Lung (tissue), 11 donors: ENCODE measurements at regions not wholly inside any gene's neighbourhood (a gene's known extent, or its start where the extent isn't known, plus 50 kb on each side); places are given as distances from the start of the nearest gene placed in this dataset.

Source experiments
- ATAC-seq: fragments of 200-7000 bp; cut with Tn5 transposase; one replicate; pipeline ENCODE4 v1.9.1; 2020; ENCODE audit warnings: moderate number of reproducible peaks; ENCODE audit not compliant: insufficient read depth, low FRiP score
- DNase-seq, 3 donors: peaks; one replicate each; pipeline ENCODE4 v3.0.0-alpha.2; 2013 to 2017
- H3K27ac ChIP-seq, 2 donors: one replicate each; pipeline ENCODE4 v1.5.1; 2013; ENCODE audit warnings: mild to moderate bottlenecking in 2 of 2, moderate library complexity in 2 of 2, control low read depth in 1 of 2, inconsistent platforms in 1 of 2, low read depth in 1 of 2, low read length in 1 of 2
- H3K27me3 ChIP-seq, 3 donors: one replicate each; pipeline ENCODE4 v1.5.1; 2013; ENCODE audit warnings: low read length in 2 of 3; ENCODE audit not compliant: control insufficient read depth in 3 of 3, insufficient read depth in 3 of 3
- H3K36me3 ChIP-seq, 4 donors: one replicate each; pipeline ENCODE4 v1.5.1; 2013; ENCODE audit warnings: low read length in 4 of 4, mild to moderate bottlenecking in 1 of 4, moderate library complexity in 1 of 4; ENCODE audit not compliant: control insufficient read depth in 4 of 4, insufficient read depth in 4 of 4
- H3K4me1 ChIP-seq, 5 donors: one replicate each; pipeline ENCODE4 v1.5.1; 2013; ENCODE audit warnings: low read length in 5 of 5, mild to moderate bottlenecking in 2 of 5, moderate library complexity in 1 of 5; ENCODE audit not compliant: control insufficient read depth in 5 of 5, insufficient read depth in 5 of 5
- H3K4me3 ChIP-seq: one replicate; pipeline ENCODE4 v1.5.1; 2013; ENCODE audit warnings: mild to moderate bottlenecking, control low read depth, moderate library complexity
- H3K9ac ChIP-seq, 2 donors: one replicate each; pipeline ENCODE4 v1.5.1; 2013; ENCODE audit warnings: low read length in 2 of 2, control low read depth in 1 of 2; ENCODE audit not compliant: insufficient read depth in 1 of 2
- H3K9me3 ChIP-seq, 4 donors: one replicate each; pipeline ENCODE4 v1.5.1; 2013; ENCODE audit warnings: low read length in 3 of 4, mild to moderate bottlenecking in 1 of 4, moderate library complexity in 1 of 4; ENCODE audit not compliant: control insufficient read depth in 4 of 4, insufficient read depth in 3 of 4
- whole genome bisulfite sequencing, 2 donors: extraction: QIAGEN DNeasy Blood & Tissue Kit; methylation state at CpG; one replicate each; pipeline ENCODE4 v1.1.7; 2013; 5-methylcytosine and 5-hydroxymethylcytosine counted together
- TF ChIP-seq, protein P1 (sequence below): IDR thresholded peaks from 2 replicates; pipeline ENCODE4 v1.5.1; 2012; ENCODE audit warnings: mild to moderate bottlenecking; ENCODE audit errors: control extremely low read depth, extremely low read depth
- donor health status: control.
- donor health status: control.
- donor health status: Bipolar disorder and iron deficiency.
- donor health status: healthy.
- donor health status: DM: yes; HTN: yes; CAD: no.

DNA sequence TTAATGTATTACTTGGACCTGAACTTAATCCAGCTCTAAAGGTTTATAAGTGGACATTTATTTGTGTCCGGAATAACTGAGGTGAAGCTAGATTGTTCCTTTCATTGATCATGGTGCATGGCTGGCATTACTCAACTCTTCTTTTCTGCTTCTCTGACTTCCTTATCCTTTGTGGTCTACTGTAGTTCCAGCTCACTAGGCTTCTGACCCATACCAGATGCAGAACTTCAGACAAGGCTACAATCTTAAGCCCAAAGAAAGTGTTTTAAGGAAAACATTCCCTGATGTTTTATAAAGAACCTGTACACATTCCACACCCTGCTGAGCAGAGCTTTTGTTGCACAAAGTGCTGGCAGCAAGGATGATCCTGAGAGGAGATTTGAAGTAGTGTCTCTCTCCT is 250.8 kb upstream of the TGFBR2 start:
- 66 to 76% methylated on average over 1 of the region's 1 CpG for WGBS, 2 donors
- no peak overlapping the region for H3K27ac ChIP-seq
- ATAC-seq: no peak

DNA sequence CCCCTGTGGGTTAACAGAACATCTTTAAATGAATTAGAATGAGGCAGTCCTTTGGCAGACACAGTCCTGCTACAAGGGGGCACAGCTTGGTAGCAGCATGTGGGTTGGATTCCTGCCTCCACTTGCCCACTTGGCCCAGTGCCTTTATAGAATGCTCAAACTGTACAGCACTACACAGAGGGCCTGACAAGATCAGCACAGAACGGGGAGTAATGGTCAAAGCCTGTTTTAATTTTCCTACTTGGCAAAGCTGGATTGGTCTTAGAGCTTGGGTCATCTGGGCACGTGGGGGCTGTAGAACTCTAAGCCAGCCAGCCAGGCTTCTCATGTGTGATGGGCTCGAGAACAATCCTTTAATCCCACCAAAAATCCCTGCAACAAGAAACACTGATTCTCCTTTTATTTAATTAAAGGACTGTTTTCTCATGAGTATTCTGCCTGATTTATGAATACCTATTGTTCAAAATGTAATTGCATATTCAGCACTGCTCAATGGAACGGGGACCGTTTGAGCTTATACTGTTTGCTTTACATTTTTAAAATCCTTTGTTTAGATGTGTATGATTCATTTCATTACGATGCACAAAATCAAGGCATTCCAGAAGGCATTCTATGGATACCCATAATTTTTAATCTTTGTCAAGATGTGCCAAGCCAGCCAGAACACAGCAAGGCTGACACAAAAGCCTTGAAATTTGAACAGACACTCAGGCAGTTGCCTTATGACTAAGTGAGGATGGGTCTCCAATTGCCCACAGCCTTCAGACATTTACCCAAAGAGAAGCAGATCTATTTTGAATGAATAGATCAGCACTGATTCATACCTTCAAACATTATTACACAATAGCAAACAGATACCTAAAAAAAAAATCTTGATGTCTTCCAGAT is 249.3 kb upstream of the TGFBR2 start:
- WGBS, 2 donors: 95% methylated on average over 6 of the region's 6 CpGs

More for the DNA sequence above, 250.8 kb upstream of the TGFBR2 start:
- peaks cover 0 to 25% (median 3%) of the 10 kb centered on the region in 5 donors for H3K4me1 ChIP-seq
- DNase-seq: no peak
- H3K9me3 ChIP-seq: no peaks in the 10 kb centered on the region
- H3K9ac ChIP-seq: no peak overlapping the region
- H3K27me3 ChIP-seq: no peaks in the 10 kb centered on the region
- H3K36me3 ChIP-seq: no peaks in the 10 kb centered on the region
- H3K4me3 ChIP-seq: no peak overlapping the region
- TF ChIP-seq, protein P1, sequence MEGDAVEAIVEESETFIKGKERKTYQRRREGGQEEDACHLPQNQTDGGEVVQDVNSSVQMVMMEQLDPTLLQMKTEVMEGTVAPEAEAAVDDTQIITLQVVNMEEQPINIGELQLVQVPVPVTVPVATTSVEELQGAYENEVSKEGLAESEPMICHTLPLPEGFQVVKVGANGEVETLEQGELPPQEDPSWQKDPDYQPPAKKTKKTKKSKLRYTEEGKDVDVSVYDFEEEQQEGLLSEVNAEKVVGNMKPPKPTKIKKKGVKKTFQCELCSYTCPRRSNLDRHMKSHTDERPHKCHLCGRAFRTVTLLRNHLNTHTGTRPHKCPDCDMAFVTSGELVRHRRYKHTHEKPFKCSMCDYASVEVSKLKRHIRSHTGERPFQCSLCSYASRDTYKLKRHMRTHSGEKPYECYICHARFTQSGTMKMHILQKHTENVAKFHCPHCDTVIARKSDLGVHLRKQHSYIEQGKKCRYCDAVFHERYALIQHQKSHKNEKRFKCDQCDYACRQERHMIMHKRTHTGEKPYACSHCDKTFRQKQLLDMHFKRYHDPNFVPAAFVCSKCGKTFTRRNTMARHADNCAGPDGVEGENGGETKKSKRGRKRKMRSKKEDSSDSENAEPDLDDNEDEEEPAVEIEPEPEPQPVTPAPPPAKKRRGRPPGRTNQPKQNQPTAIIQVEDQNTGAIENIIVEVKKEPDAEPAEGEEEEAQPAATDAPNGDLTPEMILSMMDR: no peak

DNA sequence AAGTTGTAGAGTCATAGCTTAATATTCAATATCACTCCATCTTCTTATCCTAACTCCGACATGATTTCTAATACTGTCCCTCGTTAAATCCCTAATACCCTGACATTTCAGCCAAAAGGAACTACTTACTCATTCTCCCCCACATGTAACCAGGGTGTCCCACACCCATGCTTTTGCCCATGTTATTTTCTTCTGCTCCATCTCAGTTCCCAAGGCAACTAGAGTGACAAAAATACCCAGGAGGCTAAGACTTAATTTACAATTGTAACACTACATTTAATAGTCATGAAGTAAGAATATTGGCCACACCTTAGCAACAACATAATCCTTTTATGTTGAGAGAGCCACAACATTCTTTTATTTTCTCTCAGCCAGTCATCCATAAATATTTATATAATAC is 248.5 kb upstream of the TGFBR2 start:
- no peaks in the 10 kb centered on the region for H3K36me3 ChIP-seq
- H3K9ac ChIP-seq: no peak overlapping the region
- no peaks in the 10 kb centered on the region for H3K27me3 ChIP-seq
- H3K4me1 ChIP-seq: peaks cover 0 to 20% (median 3%) of the 10 kb centered on the region in 5 donors
- WGBS, 2 donors: 84% methylated on average over 2 of the region's 2 CpGs
- H3K27ac ChIP-seq: no peak overlapping the region
- no peak overlapping the region for H3K4me3 ChIP-seq
- no peaks in the 10 kb centered on the region for H3K9me3 ChIP-seq
- TF ChIP-seq, protein P1: no peak
- ATAC-seq: no peak
- no peak for DNase-seq

More for the DNA sequence above, 249.3 kb upstream of the TGFBR2 start:
- H3K9me3 ChIP-seq: no peaks in the 10 kb centered on the region
- H3K27me3 ChIP-seq: no peaks in the 10 kb centered on the region
- H3K36me3 ChIP-seq: no peaks in the 10 kb centered on the region
- H3K4me1 ChIP-seq: peaks cover 0 to 25% (median 3%) of the 10 kb centered on the region in 5 donors
- H3K9ac ChIP-seq: no peak overlapping the region
- no peak overlapping the region for H3K4me3 ChIP-seq
- no peak overlapping the region for H3K27ac ChIP-seq
- no peak for ATAC-seq
- no peak for DNase-seq
- TF ChIP-seq, protein P1: no peak
